ENCODE measurements at regions not wholly inside any gene's neighbourhood (a gene's known extent, or its start where the extent isn't known, plus 50 kb on each side); places are given as distances from the start of the nearest gene placed in this dataset.
"Not testable (repeated sequence)": the region's sequence is repeated elsewhere in the genome, so short reads cannot be mapped to it uniquely, and the experiment has no call there.

DNA sequence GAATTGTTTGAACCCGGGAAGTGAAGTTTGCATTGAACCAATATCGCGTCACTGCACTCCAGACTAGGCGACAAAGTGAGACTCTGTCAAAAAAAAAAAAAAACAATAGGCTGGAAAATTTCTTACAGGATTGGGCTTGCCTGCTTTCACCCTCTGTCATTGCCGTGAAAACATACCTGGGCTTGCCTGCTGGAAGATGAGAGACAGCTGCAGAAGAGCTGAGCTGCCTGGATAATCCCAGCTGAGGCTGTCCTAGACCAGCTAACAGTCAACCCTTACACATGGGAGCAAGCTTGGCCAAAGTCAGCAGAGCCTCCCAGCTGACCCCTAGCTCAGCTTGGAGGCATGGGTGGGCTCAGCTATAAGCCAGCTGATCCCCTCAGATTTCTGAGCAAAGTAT, 306.2 kb downstream of the CCSER2 start:
- no peak for DNase-seq

DNA sequence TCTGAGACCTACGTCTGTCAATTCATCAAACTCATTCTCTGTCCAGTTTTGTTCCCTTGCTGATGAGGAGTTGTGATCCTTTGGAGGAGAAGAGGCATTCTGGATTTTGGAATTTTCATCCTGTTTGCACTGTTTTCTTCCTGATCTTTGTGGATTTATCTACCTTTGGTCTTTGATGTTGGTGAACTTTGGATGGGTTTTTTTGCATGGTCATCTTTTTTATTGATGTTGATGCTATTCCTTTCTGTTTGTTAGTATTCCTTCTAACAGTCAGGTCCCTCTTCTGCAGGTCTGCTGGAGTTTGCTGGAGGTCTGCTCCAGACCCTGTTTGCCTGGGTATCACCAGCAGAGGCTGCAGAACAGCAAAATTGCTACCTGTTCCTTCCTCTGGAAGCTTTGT, 322.2 kb downstream of the CCSER2 start:
- not testable (repeated sequence) for DNase-seq

DNA sequence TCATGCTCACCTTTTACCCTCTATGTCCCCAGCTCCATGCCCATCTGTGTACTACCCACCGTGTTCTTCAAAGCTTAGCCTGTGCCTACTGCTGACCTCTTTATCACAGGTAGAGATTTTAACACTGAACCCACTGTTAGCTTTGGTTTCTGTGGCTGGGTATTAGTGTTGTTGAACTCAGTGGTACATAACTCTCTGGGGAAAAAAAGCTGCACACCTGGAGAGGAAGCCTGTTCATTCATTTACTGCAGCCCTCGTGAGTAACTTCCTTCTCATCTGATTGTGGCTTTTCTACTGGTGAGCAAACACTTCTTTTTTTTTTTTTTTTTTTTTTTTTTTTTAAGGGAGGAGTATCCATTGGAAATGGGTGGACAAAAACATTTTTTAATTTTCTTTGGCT, 326.3 kb downstream of the CCSER2 start:
- no peak for DNase-seq

DNA sequence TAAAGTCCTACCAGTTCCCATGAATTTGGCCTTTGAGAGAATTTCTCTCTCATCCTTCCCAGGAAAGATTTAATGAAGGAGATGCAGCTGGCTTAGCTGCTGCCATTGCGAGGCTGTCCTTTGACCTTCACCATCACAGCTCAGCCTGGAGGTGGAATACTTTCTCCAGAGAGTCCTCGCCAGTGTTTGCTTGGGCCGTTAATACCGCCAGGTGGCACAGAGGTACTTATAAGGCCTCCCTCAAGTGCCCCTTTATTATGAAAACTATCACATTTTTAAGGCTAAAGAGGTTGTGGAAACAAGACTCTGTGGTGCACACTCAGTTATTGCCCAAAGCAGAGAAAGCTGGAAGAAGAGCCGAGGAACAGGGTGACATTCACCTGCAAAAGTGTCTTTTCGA, 330.6 kb downstream of the CCSER2 start:
- DNase-seq = no peak

DNA sequence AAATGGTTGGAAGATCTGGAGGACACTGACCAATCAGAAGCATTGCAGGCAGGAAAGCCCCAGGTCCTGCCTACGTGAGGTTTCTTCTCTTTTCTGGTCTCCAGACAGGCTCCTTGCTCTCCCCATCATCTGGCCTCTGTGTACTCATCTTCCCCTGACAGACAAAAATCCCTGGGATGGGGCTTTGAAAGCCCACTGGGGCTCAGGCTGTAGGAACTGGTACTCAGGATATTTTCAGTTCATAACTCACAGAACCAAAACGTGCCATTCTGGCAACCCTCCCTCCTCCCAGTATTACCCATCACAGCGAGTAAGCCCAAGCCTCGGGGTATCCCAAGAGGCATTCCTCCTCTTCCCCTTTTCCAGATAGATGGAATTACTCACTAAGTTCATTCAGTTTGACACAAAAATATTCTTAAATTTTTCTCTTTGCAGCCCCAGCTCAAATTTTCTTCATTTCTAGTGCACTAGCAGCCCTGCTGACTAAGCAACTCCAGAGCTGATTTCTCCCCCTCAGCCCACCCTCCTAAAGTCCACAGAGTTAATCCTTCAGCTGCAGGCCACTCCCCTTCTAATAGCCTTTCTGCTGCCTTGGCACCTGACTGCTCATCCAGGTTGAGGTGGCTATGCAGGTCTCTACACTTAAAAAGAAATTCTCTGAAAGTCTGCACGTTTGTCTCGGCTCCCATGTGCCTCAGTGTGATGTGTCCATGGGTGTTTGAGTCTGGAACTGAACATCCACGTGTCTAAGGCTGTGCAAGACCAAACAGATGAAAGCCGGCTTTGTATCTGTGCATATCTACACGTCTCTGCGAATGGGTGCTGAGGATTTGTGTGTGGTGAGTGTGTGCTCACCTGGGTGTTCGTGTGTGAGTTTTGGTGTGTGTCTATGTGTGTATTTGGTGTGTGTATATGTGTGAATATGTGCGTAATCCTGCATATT, 331.4 kb downstream of the CCSER2 start:
- no peak for DNase-seq

DNA sequence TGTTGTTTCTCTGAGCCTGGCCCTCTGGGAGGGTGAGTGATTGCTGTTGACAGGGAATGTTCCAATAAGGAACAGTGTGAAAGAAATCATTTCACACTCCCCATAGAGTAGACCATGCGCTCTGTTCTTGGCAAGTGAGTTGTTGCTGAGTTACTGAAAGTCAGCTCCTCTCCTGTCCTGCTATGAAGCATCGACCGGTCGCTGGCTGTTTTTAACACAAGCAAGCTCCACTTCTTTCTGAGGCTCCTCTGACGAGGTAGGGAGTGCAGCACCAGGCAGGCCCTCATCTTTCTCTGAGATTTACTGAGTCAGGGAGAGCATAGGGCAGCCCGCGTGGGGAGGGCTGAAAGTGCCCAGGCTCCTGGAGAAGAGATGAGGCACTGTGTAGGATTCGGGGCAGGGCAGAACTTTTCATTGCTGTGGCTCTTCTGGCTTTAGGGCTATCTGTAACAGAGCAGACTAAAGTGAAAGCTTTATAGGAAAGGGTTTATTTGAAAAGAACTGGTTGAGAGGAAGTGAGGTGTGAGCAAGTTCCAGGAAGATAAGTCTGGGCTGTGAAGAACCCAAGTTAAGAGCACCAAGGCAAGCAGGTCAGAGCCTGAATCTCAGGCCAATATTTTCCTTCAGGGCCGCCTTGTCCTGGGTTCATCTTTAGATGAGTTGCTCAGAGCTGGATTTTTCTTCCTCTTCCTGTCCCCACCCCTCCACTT, 332.2 kb downstream of the CCSER2 start:
- DNase-seq = no peak

DNA sequence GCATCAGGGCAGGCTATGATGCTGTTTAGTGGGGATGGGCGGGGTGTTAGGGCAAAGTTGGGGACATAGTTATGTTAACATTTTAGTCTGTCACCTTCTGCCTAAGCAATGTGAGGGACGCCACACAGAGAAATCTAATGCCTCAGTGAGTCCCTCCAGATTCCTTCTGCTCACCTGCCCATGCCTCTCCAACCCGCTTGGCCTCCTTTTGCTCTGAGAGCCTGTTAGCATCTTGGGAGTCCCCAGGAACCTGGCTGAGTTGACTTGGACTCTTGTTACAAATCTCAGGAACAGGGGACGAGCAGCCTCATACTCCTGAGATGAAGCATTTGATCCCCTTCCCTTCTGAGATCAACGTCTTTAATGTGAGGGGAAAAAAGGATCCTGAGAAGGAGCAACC, 336.8 kb downstream of the CCSER2 start:
- no peak for DNase-seq

DNA sequence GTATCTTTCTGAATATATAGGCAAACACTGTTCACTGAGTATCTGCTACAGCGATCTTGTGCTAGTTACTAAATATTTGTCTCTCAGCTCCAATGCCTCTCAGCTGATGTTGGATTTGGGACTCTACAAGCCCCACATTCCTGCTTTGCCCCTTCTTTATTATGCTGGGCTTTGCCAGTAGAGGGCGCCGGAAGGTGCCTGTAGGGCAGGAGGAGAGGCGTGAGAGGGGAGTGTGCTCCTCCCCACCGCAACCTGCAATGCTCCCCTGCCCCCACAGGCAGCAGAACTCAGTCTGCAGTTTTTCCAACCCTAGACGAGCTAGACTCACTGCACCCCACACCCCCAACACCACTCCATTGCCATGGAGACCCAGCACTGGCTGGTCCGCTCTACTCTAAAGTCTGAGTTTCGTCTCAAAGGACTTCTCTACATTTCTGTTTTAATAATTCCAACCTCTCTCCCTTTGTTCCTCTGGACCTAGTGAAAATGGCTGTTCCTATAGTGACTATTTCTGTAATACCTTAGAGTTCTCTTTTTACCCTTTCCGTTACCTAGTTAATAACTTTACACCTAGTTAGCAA, 337.6 kb downstream of the CCSER2 start:
- DNase-seq = peak; percentile 71

DNA sequence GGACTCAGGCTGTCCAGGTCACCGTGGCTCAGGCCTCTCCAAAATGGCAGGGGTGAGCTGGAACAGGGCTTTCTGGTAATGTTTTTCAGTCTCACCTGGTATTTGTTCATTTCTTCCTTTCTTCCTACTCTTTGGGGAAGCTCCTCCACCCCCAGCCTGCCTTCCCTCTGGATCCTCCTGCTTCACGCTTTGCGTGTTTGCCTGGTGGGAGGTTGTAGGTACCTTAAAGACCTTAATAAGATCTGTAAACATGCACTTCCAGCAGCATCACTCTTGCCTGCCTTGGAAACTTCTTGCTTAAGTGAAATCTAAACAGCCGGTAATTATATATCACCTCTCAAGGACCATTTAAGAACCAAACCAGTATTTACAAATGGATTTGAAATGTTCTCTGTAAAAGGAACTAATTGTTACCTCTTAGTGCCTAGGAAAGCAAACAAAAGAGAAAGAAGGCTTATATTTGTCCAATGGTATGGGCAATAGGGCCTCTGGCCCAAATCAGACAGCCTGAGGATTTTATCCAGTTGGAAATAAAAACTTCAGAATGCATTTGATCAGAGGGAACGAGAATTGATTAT, 339.9 kb downstream of the CCSER2 start:
- DNase-seq = no peak

DNA sequence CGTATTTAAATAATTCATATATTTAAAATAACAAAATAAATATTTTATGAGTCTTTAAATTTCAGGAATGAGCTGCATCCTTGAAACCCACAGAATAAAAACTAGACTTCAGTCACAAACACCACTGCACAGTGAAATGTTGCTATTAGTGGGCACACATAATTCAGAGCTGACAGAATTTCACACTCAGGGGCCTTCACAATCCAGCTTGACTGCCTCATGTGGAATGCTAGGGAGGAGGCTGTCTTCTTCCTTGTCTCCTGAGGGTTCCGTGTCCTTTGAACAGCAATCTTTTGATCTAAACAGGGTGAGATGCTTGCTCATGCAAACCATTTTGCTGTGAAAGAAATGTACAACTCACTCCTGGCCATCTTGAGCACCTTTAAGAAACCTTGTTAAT, 346.7 kb downstream of the CCSER2 start:
- no peak for DNase-seq

DNA sequence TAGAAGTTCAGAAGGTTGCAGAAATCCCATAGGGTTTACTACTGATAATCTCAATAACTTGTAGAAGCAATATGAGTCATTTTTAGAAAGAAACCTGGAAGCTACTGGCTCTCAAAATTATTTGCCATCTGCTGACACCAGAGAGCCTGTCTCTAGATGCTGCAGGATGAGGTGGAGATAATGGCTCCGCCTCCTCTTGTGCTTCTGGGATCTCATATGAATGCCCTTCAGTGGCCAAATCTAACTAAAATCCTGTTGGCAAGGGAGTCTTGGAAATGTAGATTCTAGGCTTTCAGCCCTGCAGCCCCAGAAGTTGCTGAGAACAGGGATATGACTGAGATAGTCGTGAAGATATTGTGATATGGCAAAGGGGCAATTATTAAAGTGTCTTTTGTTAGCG, 348.1 kb downstream of the CCSER2 start:
- no peak for DNase-seq

DNA sequence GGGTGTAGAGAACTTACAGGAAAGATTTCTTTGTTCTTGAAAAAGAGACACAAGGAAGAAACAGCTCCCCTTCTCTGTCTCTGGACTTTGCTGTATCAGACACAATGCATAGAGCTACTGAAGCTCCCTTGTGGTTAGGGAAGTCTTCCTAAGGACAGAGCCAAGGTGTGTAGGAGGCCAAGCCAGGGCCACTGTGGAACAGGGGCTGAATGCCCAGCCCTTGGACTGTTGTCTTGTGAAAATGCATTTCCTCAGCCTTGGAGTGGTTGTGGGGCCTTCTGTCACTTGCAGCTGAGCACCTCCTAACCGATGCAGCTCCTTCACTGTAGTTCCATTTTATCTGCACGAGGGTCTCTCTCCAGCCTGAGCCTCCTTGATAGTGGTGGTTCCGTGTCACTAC, 353.4 kb downstream of the CCSER2 start:
- no peak for DNase-seq

DNA sequence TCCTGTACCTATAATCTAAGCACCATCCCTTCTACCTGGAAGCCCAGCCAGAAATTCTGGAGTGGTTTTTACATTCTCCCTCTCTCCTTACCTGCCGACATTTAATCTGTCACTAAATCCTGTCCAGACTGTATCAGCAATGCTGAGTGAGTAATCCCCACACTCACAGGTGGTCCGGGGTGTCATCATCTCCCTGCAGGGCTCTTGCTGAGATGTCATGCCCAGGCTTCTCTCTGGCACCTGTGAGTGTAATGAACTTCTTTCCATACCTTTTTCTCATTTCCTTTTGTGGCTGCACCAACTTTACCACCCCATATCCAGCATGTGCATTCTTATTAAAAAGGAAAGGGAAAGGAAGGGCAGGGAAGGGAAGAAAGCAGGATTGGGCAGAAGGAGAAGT, 355.2 kb downstream of the CCSER2 start:
- DNase-seq = no peak

DNA sequence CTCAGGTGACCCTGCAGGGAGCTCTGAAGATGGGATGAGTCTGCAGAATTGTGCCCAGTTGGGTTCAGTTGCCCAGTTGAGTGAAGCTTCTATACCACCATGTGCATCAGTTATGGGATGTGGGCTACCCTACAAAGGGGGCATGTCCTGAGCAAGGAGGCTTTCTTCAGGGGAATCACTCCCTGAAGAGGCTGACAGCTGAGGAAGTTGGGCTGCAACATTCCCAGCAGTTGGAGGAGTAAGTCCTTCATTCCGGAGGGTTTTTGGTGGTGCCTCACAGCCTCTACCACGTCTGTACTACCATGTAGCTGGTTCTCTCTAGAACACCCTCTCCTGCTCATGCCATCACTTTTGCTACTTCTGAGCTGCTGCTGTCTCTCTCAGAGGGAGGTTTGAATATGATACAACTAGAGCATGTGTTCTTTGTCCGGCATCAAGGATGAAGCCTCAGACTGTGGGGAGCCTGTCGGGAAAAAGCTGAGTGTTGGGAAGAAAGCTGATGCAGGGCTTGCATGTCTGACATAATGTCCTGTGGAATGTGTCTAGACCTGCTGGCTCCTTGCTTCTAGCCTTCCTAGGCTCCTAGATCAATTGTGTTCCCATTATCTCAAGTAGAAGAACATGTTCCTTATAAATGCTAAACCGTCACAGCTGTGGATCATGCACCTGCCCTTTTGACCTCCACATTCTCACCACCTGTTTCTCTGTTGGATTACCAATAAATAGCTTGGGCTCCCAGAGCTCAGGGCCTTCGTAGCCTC, 355.8 kb downstream of the CCSER2 start:
- DNase-seq = no peak

DNA sequence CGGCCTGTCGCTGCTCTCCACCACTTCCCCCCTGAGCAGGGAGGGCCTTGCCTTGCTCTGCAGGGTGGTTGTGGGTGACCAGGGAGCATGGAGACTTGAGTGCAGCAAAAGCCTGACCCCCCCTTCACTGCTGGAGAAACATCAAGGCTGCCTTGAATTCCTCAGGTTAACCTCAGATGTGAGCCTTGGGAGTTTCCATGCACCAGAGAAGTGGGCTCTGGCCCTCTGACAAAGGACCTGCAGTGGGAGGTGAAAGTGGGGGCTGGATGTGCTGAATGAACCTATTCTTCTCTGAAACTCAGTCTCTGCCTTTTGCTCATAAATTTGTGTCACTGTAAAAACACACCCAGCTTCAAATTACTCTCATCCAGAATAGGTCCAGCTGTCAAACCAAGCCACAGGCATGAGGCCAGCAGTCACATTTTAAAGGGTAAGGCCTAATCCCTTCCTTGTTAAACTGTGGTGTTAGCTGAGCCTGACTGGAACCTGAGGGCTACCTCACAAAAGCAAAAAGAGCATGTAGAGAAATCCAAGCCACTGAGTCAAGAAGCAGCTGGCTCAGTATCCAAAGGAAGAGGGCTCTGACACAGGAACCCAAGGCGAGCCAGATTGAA, 356.8 kb downstream of the CCSER2 start:
- DNase-seq = no peak

DNA sequence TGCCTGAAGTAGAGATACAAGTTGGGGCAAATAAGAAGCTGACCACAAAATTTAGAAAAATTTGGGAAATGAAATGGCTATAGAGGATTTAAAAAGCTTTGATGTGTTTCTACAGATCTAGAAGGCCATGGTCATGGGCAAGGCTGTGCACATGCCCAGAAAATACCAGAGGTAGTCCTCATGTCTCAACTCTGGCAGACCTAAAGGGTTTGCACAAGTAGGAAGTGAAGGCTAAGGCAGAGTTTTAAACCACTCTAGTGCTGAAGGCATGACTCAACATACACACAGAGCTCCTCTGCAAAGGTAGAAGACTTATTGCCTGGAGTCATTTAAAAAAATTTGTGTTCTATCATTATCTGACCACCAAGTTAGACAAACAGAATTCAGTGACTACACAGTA, 364.6 kb downstream of the CCSER2 start:
- no peak for DNase-seq

DNA sequence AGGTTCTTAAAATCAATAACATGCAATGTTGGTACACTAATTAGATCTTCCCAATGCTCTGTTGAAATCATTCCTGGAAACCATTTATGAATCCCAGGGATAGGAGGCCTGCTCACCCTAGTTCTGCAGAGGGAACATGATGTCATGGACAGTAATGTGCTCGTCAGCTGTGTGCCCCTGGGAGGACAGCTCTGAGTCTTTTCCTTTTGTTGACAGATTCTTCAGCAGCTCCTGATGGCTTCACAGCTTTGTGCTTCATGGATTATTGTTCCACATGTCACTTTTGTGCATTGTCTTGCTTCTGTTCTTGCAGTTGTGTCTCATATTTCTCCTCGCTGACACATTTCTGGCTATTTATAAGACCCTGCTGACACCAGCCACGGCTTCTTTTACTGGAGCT, 367.5 kb downstream of the CCSER2 start:
- no peak for DNase-seq

DNA sequence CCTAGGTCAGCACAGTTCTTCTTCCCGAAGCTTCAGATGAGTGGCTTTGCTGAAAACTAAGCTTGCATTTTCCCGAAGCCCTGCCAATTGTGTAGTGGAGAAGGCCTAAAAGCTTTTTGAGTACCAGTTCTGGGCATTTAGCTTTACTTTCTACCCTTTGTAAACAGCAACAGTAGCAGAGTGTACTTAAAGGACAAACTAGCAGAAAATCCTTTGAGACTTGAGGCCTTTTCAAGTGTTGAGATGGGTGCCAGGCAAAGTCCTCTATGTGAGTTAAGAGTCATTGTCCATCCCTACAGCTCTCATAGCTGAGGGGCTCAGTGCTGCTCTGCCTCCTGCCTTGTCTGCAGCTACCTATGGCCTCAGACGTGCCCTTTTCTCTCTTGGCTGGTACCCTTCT, 368.2 kb downstream of the CCSER2 start:
- DNase-seq = no peak

DNA sequence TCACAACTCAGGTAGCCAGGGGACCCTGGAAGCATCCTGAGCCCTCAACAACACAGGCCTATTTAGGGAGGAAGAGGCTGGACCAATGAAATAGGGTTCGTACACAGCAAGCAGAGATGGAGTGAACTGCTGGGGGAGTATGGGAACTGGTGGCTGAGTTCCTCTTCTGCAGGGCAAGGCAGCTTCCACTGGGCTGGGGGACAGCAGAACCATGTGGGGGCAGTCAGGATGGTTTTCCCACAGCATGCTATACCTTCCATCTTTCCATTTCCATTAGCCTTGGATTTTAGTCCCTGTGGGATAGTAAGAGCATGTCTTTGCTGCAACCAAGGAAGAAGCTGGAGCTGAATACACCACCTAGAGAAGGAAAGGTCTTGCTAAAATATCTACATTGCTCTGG, 370.6 kb downstream of the CCSER2 start:
- DNase-seq = no peak

DNA sequence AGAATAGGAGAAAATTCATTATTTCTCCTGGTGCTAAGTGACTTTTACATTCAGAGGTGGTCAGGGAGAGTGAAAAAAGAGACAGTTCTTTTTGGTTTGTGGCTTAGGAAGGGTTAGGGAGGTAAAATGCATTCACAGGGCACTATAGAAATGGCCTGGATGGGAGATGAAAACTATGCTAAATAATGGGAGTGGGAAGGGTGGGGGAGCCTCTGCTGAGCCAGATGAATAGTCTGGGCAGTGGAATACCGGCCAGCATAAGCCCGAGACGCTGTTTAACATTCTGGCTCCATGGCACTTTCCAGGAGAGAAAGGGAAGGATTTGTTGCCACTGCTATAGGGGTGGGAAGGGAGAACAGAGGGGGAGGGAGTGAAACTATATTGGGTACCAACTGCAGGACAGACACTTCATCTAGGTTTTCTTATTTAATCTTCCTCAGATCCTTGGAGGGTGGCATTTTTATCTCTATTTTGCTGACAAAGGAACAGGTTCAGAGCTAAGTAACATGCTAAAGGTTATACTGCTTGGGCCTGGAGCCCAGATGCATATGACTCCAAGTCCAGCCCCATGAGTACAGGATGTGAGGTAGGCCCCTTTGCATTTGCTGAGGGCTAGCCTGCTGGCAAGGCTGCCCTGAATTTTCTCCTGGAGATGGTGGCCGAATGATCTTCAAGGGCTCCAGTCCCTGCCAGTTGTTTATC, 372.4 kb downstream of the CCSER2 start:
- no peak for DNase-seq

DNA sequence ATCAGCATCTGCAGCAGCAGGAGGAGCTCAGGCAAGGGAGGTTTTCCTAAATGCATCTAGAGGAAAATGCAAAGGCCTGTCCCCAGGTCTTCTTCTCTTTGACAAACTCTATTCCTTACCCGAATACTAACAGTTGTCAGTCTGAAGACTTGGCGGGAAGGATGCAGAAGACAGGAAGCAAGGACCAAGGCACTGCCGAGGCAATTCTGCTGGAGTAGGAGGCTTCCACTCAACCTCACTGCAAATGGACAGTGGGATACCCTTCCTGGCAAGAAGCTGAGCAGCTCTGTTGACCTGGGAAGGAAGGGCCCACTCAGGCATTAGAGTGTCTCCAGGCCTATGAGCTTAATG, 373.0 kb downstream of the CCSER2 start:
- DNase-seq = no peak

DNA sequence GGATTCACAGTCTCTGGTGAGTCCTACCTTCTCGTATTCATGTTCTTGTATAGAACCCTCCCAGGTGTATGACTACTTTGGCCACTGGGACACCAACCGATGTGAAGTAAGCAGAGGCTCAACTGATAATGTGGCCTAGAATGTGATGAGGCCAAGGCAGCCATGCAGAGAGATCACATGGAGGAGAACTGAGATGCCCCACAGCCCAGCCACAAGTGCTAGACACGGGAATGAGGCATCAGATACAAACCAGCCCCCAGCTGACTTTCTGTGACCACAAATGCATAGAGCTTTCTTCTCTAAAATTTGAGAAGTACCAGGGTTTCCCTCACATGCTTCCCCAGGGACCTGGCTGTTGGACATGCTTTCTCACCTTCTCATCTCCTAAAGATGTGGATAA, 375.7 kb downstream of the CCSER2 start:
- DNase-seq = no peak
